GM18499 (cell line): ENCODE measurements at regions not wholly inside any gene's neighbourhood (a gene's known extent, or its start where the extent isn't known, plus 50 kb on each side); places are given as distances from the start of the nearest gene placed in this dataset.

Experiments
- ATAC-seq: cut with Tn5 transposase; IDR thresholded peaks from one replicate; pipeline ENCODE4 v1.9.1; 2021; ENCODE audit warnings: moderate number of reproducible peaks; ENCODE audit not compliant: insufficient read depth, unreplicated experiment

- no peak for ATAC-seq
Observed at GRCh38 chr11:119496997-119497396, 74.0 kb upstream of the THY1 start.

- ATAC-seq, result no peak
Observed at GRCh38 chr11:119496469-119496868, 73.5 kb upstream of the THY1 start.

DNA sequence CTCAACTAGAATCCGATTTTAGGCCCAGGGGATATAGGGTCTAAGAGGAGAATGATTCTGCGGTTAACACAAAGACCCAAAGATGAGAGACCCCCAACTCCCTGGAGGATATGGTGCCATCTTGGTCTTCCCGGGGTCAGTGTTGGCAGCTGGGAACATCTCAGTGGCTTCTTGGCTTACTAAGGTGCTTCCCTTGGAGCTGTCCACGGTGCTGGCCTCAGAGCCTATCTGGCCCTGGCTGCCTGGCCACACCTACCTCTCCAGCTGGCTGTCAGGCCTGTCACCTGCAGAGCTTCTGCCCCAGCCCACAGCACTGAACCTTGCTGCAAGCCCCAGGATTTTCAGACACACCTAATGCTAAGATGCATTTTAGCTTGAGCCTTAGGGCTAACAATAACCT lies 70.7 kb upstream of the THY1 start:
- ATAC-seq, result no peak

DNA sequence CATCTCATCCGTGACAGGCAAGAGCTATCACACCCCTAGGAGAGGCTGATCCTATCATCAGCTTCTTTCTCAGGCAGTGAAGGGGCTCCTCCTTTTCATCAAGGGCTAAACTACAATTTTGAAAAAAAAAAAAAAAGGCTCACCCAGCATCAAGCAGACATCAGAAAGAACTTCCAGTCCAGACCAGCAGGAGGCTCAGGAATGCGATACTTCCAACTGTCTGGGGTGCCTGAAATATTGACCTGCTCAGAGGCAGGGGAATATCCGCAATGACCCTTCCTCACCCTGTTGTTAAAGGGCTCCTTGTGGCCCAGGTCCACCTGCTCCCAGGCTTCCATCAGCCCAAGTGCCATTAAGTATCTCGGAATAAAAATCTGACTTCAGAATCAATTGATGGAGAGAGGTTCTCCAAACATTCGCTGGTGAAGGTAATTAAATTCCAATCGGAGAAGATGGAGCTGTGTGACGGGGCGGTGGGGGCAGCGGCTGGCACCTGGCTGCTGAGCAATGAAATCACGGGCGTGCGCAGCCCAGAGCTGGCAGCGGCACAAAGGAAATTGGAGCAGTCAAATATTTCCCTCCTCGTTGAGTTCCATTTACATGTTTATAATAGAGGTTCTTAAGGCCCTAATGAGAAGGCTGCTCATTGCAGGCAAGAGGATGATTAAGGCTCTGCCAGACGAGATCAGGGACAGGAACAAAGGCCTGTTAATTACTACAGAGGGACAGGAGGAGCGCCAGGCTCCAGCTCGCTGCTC lies 69.0 kb upstream of the THY1 start:
- ATAC-seq, result no peak

DNA sequence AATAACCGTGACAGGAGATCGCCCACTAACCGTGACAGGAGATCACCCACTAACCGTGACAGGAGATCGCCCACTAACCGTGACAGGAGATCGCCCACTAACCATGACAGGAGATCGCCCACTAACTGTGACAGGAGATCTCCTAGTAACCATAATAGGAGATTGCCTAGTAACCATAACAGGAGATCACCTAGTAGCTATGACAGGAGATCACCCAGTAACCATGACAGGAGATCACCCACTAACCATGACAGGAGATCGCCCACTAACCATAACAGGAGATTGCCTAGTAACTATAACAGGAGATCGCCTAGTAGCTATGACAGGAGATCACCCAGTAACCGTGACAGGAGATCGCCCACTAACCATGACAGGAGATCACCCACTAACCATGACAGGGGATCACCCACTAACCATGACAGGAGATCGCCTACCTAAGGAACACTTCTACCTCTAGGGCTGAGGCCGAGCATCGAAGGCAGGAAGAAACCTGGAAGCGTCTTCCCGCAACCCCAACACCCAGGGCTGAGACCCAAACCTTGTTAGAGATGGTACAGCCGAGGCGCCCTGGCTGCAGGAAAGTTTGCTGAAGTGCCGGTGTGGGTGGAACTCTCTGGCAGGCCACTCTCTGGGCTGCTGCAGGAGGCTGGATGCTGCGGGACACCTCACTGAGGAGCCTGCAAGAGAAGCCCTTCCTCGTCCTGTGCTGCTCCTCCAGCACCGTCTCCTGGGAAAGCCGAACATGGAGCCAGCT lies 67.5 kb upstream of the THY1 start:
- ATAC-seq, result no peak

DNA sequence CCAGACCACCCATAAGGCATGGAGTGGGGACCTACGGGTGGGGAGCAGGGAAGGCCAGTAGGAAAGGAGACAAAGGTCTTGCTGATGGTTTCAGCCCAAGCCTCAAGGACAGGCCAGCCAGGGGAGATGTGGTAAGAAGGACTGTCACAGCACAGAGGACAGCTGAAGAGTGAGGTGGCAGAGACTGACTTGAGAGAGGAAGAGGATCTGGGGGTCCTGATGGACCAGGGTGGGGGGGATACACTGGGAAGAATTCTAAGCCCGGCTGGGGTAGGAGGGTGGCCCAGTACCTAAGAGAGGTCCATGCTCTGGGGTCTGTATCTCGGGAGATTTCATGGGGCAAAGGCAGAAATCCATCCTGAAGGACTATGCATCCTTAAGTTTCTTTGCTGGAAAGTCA lies 66.1 kb upstream of the THY1 start:
- ATAC-seq, result no peak

DNA sequence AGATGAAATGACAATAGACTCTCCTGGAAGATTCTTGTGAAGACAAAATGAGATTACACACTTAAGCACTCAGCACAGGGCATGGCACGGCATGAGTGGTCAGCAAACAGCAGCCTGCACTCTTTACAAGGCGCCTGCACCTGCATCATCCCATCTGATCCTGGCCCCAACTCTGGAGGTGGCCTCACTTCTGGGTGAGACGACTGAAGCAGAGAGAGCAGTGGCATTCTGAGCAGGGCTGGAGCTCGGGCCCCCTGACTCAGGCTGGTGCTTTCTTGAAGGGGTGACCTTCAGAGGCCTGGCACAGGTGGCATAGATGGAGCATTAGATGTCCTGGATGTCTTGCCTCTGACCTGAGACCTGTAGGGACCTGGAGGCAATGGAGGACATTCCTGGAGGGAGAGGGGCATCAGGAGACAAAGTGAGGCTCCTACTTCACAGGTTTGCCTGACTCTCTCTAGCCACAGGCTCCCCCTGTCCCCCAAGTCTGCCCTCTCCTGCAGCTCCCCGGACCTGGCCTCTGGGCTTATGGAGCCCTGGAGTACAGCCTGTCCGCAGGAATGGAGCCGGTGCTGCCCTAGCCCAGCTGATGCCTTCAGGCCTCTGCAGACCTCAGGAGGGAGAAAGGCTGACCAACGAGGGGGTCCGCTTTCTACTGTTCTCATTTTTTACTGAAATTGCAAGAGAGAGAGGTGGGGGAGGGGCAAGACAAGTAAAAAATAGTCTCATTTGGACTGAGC lies 65.5 kb upstream of the THY1 start:
- no peak for ATAC-seq

- no peak for ATAC-seq
Observed at GRCh38 chr11:119486691-119487259, 63.8 kb upstream of the THY1 start.

DNA sequence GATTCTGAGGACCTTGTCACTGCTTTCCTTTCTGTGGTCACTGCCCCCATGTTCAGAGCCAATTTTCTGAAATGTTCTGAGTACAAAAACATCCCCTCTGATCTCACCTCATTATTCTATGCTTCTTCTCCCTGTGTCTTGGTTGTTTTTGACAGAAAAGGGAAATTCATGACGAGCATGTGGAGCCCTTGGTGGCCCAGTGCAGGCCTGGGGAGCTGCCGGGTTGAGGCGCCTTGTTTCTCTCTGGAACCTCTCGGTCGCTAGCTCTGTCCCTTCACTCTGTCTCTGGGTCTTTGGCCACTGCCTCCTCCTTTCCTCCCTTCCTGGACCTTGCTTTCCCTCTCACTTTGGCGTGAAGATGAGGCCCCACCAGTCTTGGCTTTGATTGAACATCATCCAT lies 63.0 kb upstream of the THY1 start:
- ATAC-seq, result no peak

DNA sequence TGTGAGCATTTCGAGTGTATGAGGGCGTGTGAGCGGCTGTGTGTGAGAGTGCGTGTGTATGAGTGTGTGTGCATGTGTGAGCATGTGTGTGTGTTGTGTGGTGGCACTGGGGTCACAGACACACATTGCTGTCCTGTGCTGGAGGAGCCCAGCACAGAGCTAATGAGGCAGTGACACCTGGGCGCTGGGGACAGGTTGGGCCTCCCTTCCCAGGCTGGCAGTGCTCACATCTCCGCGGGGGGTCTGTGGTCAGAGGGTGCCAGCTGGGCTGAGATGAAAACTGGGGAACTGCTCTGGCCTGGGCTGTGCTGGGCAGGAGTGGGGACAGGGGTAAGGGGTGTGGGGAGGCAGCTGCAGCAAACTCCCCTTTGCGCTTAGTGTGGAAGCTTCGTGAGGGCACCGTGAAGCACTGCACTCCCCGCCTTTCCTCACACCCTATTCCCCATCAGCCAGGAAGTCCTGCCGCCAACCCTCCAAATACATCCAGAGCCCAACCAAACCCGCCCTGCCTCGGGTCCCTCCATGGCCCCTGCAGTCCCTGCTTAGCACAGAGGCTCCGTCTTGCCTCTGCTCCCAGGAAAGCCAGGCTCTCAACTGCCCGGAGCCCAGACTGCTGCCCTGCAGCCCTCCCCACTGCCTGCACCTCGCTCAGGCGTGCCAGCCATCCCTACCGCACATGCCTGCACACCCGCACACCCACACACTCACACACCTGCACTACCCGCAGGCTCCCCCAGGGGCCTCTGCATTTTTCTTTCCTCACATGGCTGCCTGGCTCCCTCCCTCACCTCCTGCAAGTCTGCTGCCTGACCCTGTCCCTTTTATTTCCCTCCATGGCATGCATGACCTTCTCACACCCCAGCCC lies 62.0 kb upstream of the THY1 start:
- ATAC-seq, result no peak

DNA sequence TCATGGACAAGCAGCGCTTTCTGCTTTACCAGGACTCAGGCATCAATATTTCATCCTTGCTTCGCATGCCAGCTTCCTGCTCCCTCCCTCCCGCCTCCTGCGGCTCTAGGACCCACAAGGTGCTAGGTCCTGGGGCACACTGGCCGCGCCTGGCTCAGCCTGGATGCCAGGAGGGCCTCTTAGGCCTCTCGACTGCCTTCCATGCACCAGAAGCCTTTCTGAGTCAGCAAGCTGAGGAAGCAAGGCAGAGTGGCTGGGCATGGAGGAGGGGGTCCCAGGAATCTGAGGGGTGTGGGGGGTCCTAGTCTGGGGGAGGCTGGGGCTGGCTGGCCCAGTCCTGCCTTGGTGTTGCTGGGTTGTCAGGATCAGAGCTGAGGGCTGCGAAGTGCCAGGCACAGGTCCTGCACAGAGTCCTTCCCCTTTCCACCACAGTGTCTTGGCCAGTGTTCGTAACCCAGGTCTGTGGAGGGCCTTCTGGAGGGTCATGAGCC lies 61.0 kb upstream of the THY1 start:
- ATAC-seq, result no peak

DNA sequence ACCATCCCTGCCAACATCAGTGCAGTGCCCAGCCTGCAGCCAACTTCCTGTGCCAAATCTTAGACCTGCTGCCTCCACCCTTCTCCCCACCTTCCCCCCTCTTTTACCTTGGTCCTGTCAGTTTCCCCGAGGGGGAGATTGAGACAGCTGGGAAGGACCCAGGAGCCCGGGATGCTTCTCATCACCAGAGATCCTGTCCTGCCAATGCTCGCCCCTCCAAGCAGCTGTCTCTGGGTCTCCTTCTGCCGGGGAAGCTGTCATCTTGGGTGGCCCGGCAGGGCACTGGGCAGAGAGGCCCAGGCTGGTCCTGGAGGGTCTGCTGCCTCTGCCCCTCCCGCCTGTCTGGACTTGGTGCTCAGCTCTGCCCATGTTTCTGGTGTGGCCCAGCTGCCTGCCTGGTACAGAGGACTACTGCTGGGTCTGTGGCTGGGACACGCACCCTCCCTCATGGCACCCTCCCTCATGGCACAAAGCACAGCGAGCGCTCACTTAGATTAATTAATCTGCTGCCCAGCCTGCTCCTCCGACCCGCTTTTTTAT lies 60.4 kb upstream of the THY1 start:
- no peak for ATAC-seq

DNA sequence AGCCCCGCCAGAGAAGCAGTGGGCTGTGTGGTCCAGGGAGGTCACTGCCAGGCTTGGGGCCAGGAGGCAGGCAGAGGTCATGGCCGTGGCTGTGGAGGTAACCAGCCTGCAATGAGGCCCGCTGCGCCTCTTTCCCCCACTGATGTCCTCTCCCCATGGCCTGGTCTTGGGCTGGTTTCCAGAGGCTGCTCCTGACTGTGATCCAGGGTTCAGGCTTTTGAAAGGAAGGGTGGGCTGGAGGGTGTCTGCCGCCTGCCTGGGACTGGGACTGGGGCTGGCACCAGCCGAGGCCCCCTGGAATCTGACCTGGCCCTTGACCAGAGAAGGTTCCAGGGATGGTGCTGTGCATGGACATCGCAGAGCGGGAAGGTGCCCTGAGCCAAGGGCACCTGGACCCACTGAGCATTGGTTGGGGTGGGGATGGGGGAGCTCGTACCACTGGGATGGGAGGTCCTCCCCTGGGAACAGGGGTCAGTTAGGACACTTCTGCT lies 59.6 kb upstream of the THY1 start:
- no peak for ATAC-seq

DNA sequence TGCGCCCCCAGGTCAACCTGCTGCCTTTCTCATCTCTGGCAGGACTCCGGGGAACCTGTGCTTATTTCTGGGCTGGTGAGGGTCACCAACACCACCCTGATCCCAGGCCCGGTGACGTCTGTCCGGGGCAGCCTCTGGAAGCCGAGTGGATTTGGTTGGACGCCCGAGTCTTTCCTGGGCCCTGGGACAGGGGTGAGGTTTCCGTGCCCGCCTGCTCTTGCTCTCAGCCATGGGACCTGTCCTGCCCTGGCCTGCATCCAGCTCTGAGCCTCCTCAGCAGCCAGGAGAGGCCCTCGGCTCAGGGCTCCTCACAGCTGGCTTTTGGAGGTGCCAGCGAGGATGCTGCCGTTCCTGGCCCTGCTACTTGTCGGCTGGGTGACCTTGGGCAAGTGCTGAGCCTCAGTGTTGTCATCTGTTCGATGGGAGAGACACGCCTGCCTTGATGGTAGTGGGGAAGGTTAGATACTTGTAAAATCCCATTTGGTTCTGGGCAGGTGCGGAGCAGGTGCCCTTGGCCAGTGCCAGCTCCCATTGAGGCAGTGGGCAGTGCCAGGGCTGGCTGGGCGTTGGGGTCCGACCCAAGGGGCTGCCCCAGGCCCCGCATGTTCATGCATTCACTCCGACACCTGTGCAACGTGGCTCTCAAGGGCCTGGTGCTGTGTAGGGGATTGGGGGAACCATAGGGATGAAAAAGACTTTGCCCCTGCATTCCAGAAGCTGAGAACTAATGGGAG lies 58.9 kb upstream of the THY1 start:
- no peak for ATAC-seq

DNA sequence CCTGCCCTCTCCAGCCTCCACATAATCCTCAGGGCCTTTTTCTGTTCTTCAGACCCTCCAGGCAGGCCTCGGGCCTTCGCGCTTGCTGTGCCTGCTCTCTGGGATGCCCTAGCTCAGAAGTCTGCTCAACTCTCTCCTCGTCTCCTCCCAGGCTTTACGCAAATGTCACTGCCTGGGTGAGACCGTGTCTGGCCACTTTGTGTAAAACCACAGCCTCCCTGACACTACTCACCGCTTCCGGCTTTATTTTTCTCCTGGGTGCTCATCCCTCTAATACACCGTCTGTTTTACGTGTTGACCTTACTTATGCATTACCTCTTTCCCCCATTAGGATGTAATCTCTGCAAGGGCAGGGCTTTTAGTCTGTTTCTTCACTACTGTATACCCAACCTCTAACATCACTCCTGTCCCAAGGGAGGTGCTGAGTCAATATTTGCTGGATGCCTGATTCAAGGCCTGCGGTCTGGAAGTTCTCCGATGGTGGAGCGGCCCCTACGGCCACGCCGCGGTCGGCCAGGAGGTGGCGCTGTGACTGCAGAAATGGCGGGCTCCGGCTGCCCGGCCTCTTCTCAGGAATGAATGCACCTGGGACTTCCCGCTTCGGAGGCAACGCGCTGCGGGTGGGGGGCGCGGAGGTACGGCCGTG lies 58.2 kb upstream of the THY1 start:
- no peak for ATAC-seq

GRCh38 chr11:119480380-119481020 lies 57.5 kb upstream of the THY1 start:
- no peak for ATAC-seq

- ATAC-seq, result no peak
Observed at GRCh38 chr11:119479685-119480275, 56.8 kb upstream of the THY1 start.
